ENCODE measurements at regions not wholly inside any gene's neighbourhood (a gene's known extent, or its start where the extent isn't known, plus 50 kb on each side); places are given as distances from the start of the nearest gene placed in this dataset.

GRCh38 chr2:176830362-176830761 is 382.2 kb upstream of the HNRNPA3 start:
- no peaks in the 10 kb centered on the region for H3K4me1 ChIP-seq
- no peak for DNase-seq
- no peaks in the 10 kb centered on the region for H3K9me3 ChIP-seq
- TF ChIP-seq POLR2A (IDR thresholded peaks at IDR 0.05) = no peak
- no peak for TF ChIP-seq CTCF (IDR thresholded peaks at IDR 0.05)
- no peaks in the 10 kb centered on the region for H3K27me3 ChIP-seq
- no peaks in the 10 kb centered on the region for H3K36me3 ChIP-seq
- no peak overlapping the region for H3K27ac ChIP-seq
- H3K4me3 ChIP-seq = no peak overlapping the region

- no peaks in the 10 kb centered on the region for H3K27me3 ChIP-seq
- TF ChIP-seq CTCF (IDR thresholded peaks at IDR 0.05) (no peak), POLR2A (IDR thresholded peaks at IDR 0.05) (no peak)
- no peak overlapping the region for H3K27ac ChIP-seq
Measured at GRCh38 chr2:176832086-176832485, 380.5 kb upstream of the HNRNPA3 start.

GRCh38 chr2:176833671-176834070 is 378.9 kb upstream of the HNRNPA3 start:
- TF ChIP-seq POLR2A (IDR thresholded peaks at IDR 0.05) (no peak), CTCF (IDR thresholded peaks at IDR 0.05) (no peak)
- Histone ChIP-seq H3K4me3 (no peak overlapping the region), H3K4me1 (no peaks in the 10 kb centered on the region), H3K9me3 (no peaks in the 10 kb centered on the region), H3K36me3 (no peaks in the 10 kb centered on the region), H3K27ac (no peak overlapping the region), H3K27me3 (no peaks in the 10 kb centered on the region)
- DNase-seq = no peak

More at GRCh38 chr2:176832086-176832485, 380.5 kb upstream of the HNRNPA3 start:
- Histone ChIP-seq H3K4me3 (no peak overlapping the region), H3K36me3 (no peaks in the 10 kb centered on the region), H3K4me1 (no peaks in the 10 kb centered on the region), H3K9me3 (no peaks in the 10 kb centered on the region)
- DNase-seq = no peak

GRCh38 chr2:176834226-176834625 is 378.4 kb upstream of the HNRNPA3 start:
- H3K27me3 ChIP-seq = no peaks in the 10 kb centered on the region
- no peak overlapping the region for H3K4me3 ChIP-seq
- no peak for TF ChIP-seq POLR2A (IDR thresholded peaks at IDR 0.05)
- no peak for TF ChIP-seq CTCF (IDR thresholded peaks at IDR 0.05)
- H3K9me3 ChIP-seq = no peaks in the 10 kb centered on the region
- no peak for DNase-seq
- no peaks in the 10 kb centered on the region for H3K4me1 ChIP-seq
- no peaks in the 10 kb centered on the region for H3K36me3 ChIP-seq
- no peak overlapping the region for H3K27ac ChIP-seq

- Histone ChIP-seq H3K27me3 (no peaks in the 10 kb centered on the region), H3K9me3 (no peaks in the 10 kb centered on the region), H3K36me3 (no peaks in the 10 kb centered on the region), H3K4me1 (no peaks in the 10 kb centered on the region), H3K4me3 (no peak overlapping the region), H3K27ac (no peak overlapping the region)
- DNase-seq = no peak
- no peak for TF ChIP-seq POLR2A (IDR thresholded peaks at IDR 0.05)
Measured at GRCh38 chr2:176843208-176843607, 369.4 kb upstream of the HNRNPA3 start.

GRCh38 chr2:176844461-176844860 is 368.1 kb upstream of the HNRNPA3 start:
- Histone ChIP-seq H3K27me3 (no peaks in the 10 kb centered on the region), H3K9me3 (no peaks in the 10 kb centered on the region), H3K4me3 (no peak overlapping the region), H3K27ac (no peak overlapping the region), H3K4me1 (no peaks in the 10 kb centered on the region), H3K36me3 (no peaks in the 10 kb centered on the region)
- TF ChIP-seq POLR2A (IDR thresholded peaks at IDR 0.05) = no peak
- no peak for TF ChIP-seq CTCF (IDR thresholded peaks at IDR 0.05)
- no peak for DNase-seq

Measured in Peyer's patch (tissue), 4 donors.